Body of pancreas (tissue), 4 donors: ENCODE measurements at regions not wholly inside any gene's neighbourhood (a gene's known extent, or its start where the extent isn't known, plus 50 kb on each side); places are given as distances from the start of the nearest gene placed in this dataset.

ENCODE experiments used
- POLR2A ChIP-seq, 3 donors: fragments of 450-650 bp; IDR thresholded peaks; one replicate each; pipeline ENCODE4 v1.6.1; 2016; ENCODE audit warnings: antibody characterized with exemption in 3 of 3, mild to moderate bottlenecking in 2 of 3
- TF ChIP-seq, protein P1 (sequence below), 7 experiments: fragments of 450-650 bp in 4 of 7; fragments of 200-600 bp in 3 of 7; sonication (generic) in 3 of 7; IDR thresholded peaks; one replicate each; pipeline ENCODE4 v1.5.1; 2016 to 2019; ENCODE audit warnings: antibody characterized with exemption in 7 of 7

DNA sequence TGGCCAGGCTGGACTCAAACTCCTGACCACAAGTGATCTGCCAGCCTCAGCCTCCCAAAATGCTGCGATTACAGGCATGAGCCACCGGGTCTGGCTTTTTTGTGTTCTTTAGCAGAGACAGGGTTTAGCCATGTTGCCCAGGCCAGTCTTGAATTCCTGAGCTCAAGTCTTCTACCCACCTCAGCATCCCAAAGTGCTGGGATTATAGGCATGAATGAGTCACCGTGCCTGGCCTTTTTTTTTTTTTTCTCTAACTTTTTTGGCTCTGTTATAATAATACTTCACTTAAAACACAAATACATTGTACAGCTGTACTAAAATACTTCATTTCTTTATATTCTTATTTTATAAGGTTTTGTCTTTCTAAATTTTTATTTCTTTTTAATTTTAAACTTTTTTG is 599.5 kb upstream of the PCDH9 start:
- TF ChIP-seq, protein P1, sequence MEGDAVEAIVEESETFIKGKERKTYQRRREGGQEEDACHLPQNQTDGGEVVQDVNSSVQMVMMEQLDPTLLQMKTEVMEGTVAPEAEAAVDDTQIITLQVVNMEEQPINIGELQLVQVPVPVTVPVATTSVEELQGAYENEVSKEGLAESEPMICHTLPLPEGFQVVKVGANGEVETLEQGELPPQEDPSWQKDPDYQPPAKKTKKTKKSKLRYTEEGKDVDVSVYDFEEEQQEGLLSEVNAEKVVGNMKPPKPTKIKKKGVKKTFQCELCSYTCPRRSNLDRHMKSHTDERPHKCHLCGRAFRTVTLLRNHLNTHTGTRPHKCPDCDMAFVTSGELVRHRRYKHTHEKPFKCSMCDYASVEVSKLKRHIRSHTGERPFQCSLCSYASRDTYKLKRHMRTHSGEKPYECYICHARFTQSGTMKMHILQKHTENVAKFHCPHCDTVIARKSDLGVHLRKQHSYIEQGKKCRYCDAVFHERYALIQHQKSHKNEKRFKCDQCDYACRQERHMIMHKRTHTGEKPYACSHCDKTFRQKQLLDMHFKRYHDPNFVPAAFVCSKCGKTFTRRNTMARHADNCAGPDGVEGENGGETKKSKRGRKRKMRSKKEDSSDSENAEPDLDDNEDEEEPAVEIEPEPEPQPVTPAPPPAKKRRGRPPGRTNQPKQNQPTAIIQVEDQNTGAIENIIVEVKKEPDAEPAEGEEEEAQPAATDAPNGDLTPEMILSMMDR (IDR thresholded peaks at IDR 0.05): no peak
- no peak for TF ChIP-seq POLR2A (IDR thresholded peaks at IDR 0.05)
